Hematopoietic multipotent progenitor cell treated with erythropoietin and hydrocortisone succinate and interleukin-3 and kit ligand, for 6 days (in vitro differentiated cells): ENCODE measurements at regions not wholly inside any gene's neighbourhood (a gene's known extent, or its start where the extent isn't known, plus 50 kb on each side); places are given as distances from the start of the nearest gene placed in this dataset.

Experiments used
- DNase-seq: peaks from one replicate; pipeline ENCODE4 v3.0.0-alpha.2; 2015

- DNase-seq, result no peak
These were observed 83.2 kb downstream of the CEBPB start for GRCh38 chr20:50273601-50274491.

- DNase-seq, result peak; percentile 52
These were observed 84.2 kb downstream of the CEBPB start for GRCh38 chr20:50274570-50275430.

DNA sequence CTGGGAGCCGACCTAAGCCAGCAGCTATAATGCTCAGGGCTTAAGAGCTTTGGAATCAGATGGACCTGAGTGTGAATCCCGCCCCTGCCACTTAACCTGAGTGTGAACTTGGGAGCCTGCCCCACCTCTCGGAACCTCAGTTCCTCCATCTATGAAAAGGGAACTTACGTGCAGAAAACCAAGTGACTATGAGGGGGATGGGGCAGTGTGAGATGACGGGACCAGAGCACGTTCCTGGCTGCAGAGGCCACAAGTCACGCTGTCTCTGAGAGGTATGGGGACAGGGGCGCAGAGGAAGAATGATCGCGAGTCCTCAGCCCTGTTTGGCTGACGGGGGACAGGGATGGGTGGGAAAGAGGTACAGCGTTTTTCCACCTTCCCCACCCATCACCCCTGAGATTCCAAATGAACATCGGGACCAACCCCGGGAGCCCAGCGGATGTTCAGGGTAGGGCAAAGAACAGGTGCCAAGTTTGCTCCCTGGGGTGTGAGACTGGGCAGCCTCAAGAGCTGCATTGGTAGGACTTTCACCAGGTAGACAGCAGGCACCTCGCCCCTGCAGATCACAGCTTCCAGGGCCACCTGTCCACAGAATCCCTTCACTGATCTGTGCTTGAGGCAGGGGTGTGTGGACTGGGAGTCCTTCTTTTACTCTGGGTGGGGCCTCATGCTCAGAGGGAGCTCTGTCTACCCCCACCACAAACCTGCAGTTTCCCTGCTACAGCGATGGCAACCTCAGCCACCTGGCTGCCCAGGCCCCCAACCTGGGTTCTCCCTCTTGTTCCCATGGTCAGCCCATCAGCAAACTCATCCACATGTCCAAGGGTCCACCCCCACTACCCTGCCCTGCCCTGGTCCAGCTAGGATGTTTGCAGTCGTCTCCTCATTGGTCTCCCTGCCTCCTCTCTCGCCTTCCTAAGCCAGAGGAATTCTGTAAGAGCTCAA, 85.8 kb downstream of the CEBPB start:
- DNase-seq, result peak; percentile 38

- no peak for DNase-seq
These were observed 86.4 kb downstream of the CEBPB start for GRCh38 chr20:50277064-50277415.

- DNase-seq, result no peak
These were observed 87.1 kb downstream of the CEBPB start for GRCh38 chr20:50277460-50278376.

GRCh38 chr20:50278377-50278683, 87.7 kb downstream of the CEBPB start:
- DNase-seq, result no peak

DNA sequence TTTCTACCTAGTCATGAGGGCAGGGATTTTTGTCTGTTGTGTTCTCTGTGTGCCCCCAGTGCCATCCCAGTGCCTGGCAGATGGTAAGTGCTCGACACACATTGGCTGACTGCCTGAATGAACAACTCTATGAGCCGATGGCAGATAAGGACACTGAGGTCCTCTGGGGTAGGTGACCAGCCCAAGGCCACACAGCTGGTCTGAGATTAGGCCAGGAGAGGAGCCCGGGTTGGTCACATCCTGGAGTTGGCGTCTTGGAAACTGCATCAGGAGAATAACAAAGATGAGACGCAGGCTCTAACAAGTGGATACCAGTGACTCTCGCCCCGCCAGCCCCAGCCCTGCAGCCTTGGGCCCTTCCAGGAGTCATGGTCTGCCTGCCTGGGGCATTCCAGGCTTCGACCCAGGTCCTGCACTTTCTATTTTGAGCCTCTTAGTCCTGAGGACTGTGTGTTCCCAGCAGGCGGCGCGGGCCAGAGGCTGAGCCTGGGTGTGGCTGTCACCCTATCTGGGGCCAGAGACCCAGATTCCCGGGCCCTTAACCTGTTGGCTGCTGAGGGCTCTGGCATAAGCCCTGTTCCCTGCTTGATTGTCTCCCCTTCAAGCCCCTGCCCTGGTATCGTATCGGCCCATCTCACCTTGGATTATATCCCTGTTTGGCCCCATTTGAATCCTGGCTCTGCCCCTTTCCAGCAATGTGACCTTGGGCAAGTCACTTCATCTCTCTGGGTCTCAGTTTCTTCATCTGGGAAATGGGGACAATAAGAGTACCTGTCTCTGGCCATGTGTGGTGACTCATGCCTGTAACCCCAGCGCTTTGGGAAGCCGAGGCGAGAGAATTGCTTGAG, 88.3 kb downstream of the CEBPB start:
- peak; percentile 45 for DNase-seq

GRCh38 chr20:50279988-50280850, 89.6 kb downstream of the CEBPB start:
- no peak for DNase-seq

- DNase-seq, result no peak
These were observed 90.4 kb downstream of the CEBPB start for GRCh38 chr20:50280851-50281655.

DNA sequence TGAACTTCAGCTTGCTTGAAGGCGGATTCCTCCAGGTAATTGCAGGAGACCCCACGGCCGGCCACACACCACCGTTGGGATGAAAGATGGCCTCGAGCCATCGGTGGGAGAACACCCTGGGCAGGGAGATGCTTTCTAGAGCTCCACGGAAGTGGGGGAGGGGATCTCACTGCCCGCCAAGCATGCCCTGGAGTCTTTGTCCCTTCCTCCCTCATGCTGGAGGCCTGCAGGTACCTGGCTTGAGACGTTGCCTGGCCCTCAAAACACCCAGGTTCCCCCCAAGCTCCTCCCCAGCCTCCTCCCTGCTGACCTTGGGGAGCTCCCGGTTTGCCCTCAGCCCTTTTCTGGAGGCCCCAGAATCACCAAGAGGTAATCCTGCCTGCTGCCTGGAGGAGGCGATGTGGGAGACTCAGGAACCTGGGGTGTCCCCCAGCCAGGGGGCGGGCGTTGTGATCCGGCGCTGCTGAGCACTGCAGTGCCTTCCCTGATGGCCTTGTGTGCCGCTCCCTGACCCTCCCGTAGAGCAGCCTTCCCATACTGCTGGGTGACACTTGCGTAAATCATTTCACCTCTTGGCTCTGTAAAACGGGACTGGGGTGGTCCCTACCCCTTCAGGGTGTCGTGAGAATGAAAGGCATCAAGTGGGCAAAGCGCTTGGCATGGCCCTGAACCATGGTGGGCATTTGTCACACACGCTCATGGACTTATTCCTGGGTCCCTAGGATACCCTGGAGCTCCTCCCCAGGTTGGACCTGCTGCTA, 91.4 kb downstream of the CEBPB start:
- DNase-seq, result peak; percentile 42

GRCh38 chr20:50282592-50283241, 92.1 kb downstream of the CEBPB start:
- no peak for DNase-seq

DNA sequence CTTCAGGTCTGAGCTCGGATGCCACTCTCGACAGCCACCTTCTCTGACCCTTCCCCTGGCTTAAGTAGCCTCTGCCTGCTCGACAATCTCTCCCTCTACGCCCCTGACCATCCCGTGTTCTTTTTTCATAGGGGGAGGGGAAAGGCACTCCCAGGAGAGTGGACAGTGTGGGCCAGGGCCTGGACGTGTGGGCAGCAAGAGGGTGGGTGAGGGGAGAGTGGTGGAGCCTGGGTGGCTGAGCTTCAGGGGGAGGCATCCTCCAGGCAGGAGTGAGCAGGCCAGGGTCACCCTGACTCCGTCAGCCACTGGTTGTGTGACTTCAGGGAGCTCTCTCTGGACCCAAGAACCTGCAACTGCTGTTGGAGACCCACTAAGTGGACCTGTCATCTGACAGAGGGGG, 92.7 kb downstream of the CEBPB start:
- DNase-seq, result no peak

- DNase-seq, result no peak
These were observed 93.5 kb downstream of the CEBPB start for GRCh38 chr20:50283922-50284810.

- no peak for DNase-seq
These were observed 94.3 kb downstream of the CEBPB start for GRCh38 chr20:50284811-50285375.

DNA sequence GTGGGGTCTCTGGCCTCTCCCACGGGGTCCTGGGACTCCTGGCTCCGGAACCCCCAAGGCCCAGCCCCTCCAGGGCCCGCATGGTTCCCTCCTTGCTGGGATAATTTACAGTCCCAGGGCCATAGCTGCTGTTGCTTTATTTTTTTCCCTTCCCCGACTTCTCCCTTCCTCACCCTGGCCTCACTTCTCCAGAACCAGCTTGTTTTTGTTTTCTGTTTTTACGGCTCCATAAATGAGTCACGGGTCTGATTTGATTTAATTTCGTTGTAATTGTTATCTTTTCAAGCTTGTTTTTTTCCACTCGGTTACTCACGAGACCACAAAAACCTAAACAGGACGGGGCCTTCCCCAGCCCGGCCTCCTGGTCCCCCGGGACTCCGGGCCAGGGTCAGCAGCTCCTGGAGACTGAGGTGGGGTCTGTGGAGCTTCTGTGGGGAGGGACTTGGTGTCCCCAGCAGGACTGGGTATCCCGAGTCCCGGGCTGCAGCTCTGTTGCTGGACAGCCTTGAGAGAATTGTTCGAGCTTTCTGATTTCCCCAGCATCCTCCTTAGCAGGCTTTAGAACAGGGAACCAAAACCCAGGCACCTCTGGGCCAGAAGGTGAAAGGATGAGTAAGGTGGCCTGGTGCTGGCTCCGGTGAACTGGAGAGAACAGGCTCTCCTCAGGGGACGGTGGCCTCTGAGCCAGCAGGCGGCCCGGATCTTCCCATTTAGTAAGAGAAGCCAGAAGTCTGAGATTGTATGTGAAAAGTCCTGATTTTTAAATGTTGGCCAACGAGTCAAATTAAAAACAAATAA, 94.9 kb downstream of the CEBPB start:
- no peak for DNase-seq

GRCh38 chr20:50286174-50286511, 95.5 kb downstream of the CEBPB start:
- no peak for DNase-seq
